ENCODE measurements at regions not wholly inside any gene's neighbourhood (a gene's known extent, or its start where the extent isn't known, plus 50 kb on each side); places are given as distances from the start of the nearest gene placed in this dataset.

- no peaks in the 10 kb centered on the region for H3K4me1 ChIP-seq (ENCODE audit: insufficient read depth, low read length, severe bottlenecking)
- H3K9me2 ChIP-seq (ENCODE audit: low read depth, low read length), result no peaks in the 10 kb centered on the region
- no peaks in the 10 kb centered on the region for H3K79me2 ChIP-seq (ENCODE audit: insufficient read depth, low read length)
- H3K36me3 ChIP-seq (ENCODE audit: insufficient read depth, low read length), result no peaks in the 10 kb centered on the region
- no peak overlapping the region for H3K27ac ChIP-seq (ENCODE audit: low read depth, low read length, poor library complexity, severe bottlenecking)
- H3K9ac ChIP-seq (ENCODE audit: low read length), result no peak overlapping the region
- H2AFZ ChIP-seq (ENCODE audit: low read length), result no peak overlapping the region
- no peaks in the 10 kb centered on the region for H4K20me1 ChIP-seq (ENCODE audit: insufficient read depth, low read length)
- H3K4me3 ChIP-seq (ENCODE audit: low read depth, low read length, poor library complexity, severe bottlenecking), result no peak overlapping the region
- TF ChIP-seq EZH2 (IDR thresholded peaks at IDR 0.05; ENCODE audit: borderline replicate concordance, low read length), result no peak
- no peak for TF ChIP-seq CTCF (IDR thresholded peaks at IDR 0.05; ENCODE audit: low read length)
- H3F3A ChIP-seq (ENCODE audit: insufficient read depth, low read length), result no peaks in the 10 kb centered on the region
- no peaks in the 10 kb centered on the region for H3K9me3 ChIP-seq (ENCODE audit: low read length)
- no peaks in the 10 kb centered on the region for H3K27me3 ChIP-seq (ENCODE audit: insufficient read depth, low read length)
- H3K4me2 ChIP-seq (ENCODE audit: low read length), result no peak overlapping the region
Observed at GRCh38 chr1:65593516-65593915, 173.0 kb downstream of the LEPR start.

- no peaks in the 10 kb centered on the region for H3F3A ChIP-seq (ENCODE audit: insufficient read depth, low read length)
- no peak overlapping the region for H2AFZ ChIP-seq (ENCODE audit: low read length)
- no peaks in the 10 kb centered on the region for H3K79me2 ChIP-seq (ENCODE audit: insufficient read depth, low read length)
- no peaks in the 10 kb centered on the region for H4K20me1 ChIP-seq (ENCODE audit: insufficient read depth, low read length)
- H3K27ac ChIP-seq (ENCODE audit: low read depth, low read length, poor library complexity, severe bottlenecking), result no peak overlapping the region
- H3K4me2 ChIP-seq (ENCODE audit: low read length), result no peak overlapping the region
- no peaks in the 10 kb centered on the region for H3K4me1 ChIP-seq (ENCODE audit: insufficient read depth, low read length, severe bottlenecking)
- H3K9me3 ChIP-seq (ENCODE audit: low read length), result no peaks in the 10 kb centered on the region
- H3K27me3 ChIP-seq (ENCODE audit: insufficient read depth, low read length), result no peaks in the 10 kb centered on the region
- TF ChIP-seq EZH2 (IDR thresholded peaks at IDR 0.05; ENCODE audit: borderline replicate concordance, low read length) (no peak), CTCF (IDR thresholded peaks at IDR 0.05; ENCODE audit: low read length) (no peak)
- H3K9me2 ChIP-seq (ENCODE audit: low read depth, low read length), result no peaks in the 10 kb centered on the region
- H3K9ac ChIP-seq (ENCODE audit: low read length), result no peak overlapping the region
- no peak overlapping the region for H3K4me3 ChIP-seq (ENCODE audit: low read depth, low read length, poor library complexity, severe bottlenecking)
- no peaks in the 10 kb centered on the region for H3K36me3 ChIP-seq (ENCODE audit: insufficient read depth, low read length)
Observed at GRCh38 chr1:65595724-65596123, 175.3 kb downstream of the LEPR start.

- H3K9ac ChIP-seq (ENCODE audit: low read length), result no peak overlapping the region
- no peaks in the 10 kb centered on the region for H3K27me3 ChIP-seq (ENCODE audit: insufficient read depth, low read length)
- no peaks in the 10 kb centered on the region for H3K4me1 ChIP-seq (ENCODE audit: insufficient read depth, low read length, severe bottlenecking)
- TF ChIP-seq EZH2 (IDR thresholded peaks at IDR 0.05; ENCODE audit: borderline replicate concordance, low read length) (no peak), CTCF (IDR thresholded peaks at IDR 0.05; ENCODE audit: low read length) (no peak)
- no peaks in the 10 kb centered on the region for H3F3A ChIP-seq (ENCODE audit: insufficient read depth, low read length)
- H3K9me3 ChIP-seq (ENCODE audit: low read length), result no peaks in the 10 kb centered on the region
- H3K36me3 ChIP-seq (ENCODE audit: insufficient read depth, low read length), result no peaks in the 10 kb centered on the region
- H3K4me2 ChIP-seq (ENCODE audit: low read length), result no peak overlapping the region
- H2AFZ ChIP-seq (ENCODE audit: low read length), result no peak overlapping the region
- H3K79me2 ChIP-seq (ENCODE audit: insufficient read depth, low read length), result no peaks in the 10 kb centered on the region
- no peak overlapping the region for H3K4me3 ChIP-seq (ENCODE audit: low read depth, low read length, poor library complexity, severe bottlenecking)
- H4K20me1 ChIP-seq (ENCODE audit: insufficient read depth, low read length), result no peaks in the 10 kb centered on the region
- H3K27ac ChIP-seq (ENCODE audit: low read depth, low read length, poor library complexity, severe bottlenecking), result no peak overlapping the region
- H3K9me2 ChIP-seq (ENCODE audit: low read depth, low read length), result no peaks in the 10 kb centered on the region
Observed at GRCh38 chr1:65596768-65597167, 176.3 kb downstream of the LEPR start.
